COR-L47 (cell line): ENCODE measurements at regions not wholly inside any gene's neighbourhood (a gene's known extent, or its start where the extent isn't known, plus 50 kb on each side); places are given as distances from the start of the nearest gene placed in this dataset.
"Not testable (repeated sequence)": the region's sequence is repeated elsewhere in the genome, so short reads cannot be mapped to it uniquely, and the experiment has no call there.

Experiments used
- DNase-seq: peaks from one replicate; lab custom pipeline; 2025; lab: John Stamatoyannopoulos, UW

DNA sequence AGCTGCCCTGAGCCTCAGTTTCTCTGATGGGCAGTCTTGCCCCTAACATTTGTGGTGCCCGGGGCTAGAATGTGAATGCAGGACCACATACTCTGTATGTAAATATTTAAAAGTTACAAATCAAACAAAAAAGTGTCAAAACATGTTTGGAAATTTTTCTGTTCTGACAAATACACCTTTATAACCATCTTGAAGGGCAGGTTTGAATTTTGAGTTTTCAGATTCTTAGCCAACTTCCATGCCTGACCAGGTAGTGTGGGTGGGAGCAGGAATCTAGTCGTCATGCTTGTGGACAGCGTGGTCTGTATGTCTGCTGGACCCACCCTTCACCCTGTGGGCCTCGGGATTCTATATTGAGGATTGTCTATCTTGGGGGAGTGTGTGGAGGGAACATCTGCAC, 325.1 kb downstream of the SOX4 start:
- no peak for DNase-seq

GRCh38 chr6:21922086-21922485, 328.5 kb downstream of the SOX4 start:
- no peak for DNase-seq

DNA sequence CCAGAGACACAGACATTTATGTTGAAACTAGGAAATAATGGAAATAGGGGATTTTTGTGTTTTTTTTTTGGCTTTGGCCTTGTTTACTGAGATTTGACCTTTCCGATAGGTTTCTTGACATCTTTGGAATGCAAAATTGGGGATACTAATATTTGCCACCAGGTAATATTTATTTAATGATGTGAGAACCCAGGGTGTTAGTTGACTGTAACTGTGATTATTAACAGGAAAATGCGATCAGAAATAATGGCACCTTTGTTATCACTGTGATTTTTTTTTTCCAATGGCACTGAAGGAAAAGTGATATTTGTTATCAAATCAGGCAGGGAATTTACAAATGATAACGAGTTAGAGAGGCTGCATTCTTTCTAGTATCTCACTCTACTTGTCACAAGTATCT, 330.5 kb downstream of the SOX4 start:
- no peak for DNase-seq

DNA sequence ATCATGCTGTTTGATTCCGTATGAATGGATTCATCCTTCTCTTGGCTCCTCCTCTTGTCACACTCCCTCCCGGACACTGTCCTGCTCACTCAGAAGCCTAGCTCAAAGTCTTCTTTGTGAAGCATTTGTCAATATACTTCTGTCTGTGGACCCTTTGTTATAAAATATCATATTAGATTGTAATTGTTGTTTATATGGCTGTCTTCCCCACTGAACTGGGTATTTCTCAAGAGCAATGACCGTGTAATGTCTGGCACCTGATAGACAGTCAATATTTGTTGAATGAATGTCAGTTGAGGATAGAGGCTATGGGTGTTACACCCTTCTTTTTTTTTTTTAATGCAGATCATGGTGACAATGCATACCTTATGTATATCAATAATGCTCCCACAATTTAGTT, 335.3 kb downstream of the SOX4 start:
- DNase-seq = peak; percentile 29

GRCh38 chr6:21931641-21932335, 338.2 kb downstream of the SOX4 start:
- no peak for DNase-seq

GRCh38 chr6:21933351-21933750, 339.8 kb downstream of the SOX4 start:
- no peak for DNase-seq

GRCh38 chr6:21935142-21935541, 341.6 kb downstream of the SOX4 start:
- DNase-seq = no peak

- no peak for DNase-seq
Measured at GRCh38 chr6:21935561-21936028, 342.0 kb downstream of the SOX4 start.

DNA sequence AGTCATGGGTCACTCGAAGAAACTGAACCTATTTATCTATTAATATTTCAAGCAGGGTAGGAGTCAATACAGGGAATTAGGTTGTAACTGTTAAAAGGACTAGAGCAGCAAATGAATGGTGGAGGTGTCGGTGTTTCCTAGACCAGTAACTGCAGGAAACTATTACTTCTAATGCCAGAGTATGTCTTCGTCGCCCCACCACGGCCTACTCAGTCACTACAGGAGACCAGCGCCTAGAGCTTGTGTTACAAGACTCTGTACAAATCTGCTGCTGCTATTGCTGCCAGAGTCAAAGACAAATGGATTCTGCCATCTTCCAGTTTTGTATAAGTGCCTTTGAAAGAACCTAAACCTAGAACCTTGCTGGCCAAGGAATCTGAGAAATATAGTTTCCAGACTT, 343.9 kb downstream of the SOX4 start:
- no peak for DNase-seq

DNA sequence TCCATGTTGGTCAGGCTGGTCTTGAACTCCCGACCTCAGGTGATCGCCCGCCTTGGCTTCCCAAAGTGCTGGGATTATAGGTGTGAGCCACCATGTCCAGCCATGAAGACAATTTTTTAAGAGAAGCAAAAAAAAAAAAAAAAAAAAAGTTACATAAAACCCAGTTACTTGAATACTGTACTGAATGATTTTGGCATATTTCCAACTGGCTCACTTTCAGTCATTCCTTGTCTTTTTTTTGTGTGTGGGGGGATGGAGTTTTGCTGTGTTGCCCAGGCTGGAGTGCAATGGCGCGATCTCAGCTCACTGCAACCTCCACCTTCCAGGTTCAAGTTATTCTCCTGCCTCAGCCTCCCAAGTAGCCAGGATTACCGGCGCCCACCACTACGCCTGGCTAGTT, 345.5 kb downstream of the SOX4 start:
- DNase-seq = not testable (repeated sequence)

DNA sequence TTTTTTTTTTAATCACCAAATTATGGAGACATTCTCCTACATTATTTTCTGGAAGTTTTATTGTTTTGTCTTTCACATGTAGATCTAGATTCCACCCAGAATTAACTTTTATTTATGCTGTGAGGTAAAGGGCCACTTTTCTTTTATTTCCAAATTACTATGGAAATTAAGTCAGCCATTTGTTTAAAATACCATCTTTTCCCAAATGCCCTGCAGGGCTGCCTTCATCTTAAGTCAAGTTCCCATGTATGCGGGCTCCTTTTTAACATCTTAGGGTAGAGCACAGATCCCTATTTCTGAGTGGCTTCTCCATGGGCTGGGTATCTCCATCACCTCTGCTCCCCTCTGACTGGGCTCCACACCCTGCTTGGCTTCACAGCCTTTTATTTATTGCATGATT, 348.4 kb downstream of the SOX4 start:
- no peak for DNase-seq

DNA sequence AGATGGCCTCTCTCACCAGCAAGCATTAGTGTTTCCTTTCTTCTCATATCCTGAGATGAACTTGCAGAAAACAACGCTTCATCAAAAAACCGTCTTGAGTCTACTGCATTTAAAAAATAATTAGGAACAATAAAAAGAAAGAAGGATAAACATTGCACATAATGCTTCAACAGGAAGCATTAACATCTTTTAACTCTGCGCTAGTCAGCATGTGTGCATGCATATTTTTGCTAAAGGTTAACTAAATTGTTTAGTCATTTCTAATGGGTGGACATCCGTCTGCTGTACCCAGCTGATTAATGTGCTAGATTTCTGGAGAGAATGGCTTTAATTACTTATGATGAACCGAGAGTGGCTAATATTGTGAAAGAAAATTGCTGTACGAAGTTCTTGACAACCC, 349.3 kb downstream of the SOX4 start:
- DNase-seq = no peak

DNA sequence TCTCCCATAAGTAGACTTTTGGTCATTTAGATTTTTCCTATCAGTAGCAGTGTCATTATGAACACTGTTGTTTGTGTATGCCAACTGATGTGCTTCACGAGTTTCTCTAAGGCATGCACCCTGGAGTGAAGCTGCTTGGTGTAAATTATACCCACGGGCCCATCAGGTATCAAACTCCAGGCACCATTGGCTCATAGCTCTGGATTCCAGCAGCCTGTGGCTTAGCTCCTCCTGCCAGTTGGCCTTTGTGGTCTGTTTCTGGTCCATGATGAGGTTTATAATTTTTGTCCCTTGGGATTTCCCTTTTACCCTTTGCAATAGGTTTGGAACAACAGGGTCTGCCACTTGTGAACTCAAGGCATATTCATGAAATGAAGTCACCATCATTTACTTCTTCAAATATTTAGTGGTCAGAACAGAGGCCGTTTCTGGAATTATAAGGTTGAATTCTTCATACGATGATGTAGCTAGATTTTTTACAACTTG, 350.5 kb downstream of the PRL start:
- no peak for DNase-seq

DNA sequence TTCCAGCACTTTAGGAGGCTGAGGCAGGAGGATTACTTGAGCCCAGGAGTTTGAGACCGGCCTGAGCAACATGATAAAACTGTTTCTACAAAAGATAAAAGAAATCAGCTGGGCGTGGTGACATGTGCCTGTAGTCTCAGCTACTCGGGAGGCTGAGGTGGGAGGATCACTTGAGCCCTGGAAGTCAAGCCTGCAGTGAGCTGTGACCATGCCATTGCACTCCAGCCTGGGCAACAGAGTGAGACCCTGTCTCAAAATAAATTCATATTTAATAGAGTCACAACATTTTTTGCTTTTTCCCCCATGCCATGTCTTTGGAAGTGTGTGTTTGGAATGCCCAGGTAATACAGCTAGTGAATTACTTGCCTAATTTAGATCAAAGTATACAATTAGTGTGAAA, 349.6 kb downstream of the PRL start:
- DNase-seq = not testable (repeated sequence)

GRCh38 chr6:21947731-21948386, 349.0 kb downstream of the PRL start:
- no peak for DNase-seq

DNA sequence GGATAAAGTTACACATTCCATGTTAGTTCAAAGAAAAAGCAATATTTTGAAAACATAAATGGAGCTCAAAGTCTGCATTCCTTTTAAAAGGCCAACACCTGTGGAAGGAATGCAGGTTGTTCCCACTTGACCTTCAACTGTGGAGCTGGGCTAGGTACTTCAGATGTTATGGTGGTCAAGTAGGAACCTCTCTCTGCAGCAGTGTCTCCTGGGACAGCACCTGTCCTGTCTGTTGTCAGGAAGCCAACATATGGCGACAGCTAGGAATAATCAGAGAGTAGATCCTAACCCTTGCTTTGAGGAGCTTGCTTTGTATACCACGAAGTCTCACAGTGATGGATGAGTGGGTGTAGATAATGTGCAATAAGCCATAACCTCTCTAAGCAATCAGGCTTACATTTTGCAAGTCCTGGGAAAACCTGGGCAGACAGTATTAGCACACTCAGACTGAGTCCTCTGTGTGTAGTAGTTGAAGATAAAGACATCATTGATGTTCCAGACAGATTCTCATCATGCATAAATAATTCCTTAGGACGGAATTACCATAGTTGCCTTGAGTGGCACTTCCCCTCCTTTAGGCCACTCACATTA, 347.5 kb downstream of the PRL start:
- no peak for DNase-seq

DNA sequence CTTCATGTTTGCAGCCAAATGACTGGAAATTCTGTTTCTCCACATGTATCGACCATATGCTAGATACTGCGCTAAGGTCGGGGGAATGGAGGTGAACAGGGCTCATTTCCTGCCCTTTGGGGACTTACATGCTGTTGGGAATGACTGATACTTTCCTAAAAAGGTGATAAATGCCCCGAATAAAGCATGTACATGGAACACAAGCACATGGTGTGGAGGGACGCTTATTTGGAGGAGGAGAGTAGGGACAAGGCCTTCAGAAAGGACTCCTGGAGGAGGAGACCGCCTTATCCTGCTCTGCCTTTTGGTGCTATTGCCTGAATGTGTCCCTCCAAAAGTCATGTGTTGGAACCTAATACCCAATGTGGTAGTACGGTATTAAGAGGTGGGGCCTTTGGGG, 344.5 kb downstream of the PRL start:
- DNase-seq = no peak

- peak; percentile 67 for DNase-seq
Measured at GRCh38 chr6:21953831-21954801, 342.7 kb downstream of the PRL start.

DNA sequence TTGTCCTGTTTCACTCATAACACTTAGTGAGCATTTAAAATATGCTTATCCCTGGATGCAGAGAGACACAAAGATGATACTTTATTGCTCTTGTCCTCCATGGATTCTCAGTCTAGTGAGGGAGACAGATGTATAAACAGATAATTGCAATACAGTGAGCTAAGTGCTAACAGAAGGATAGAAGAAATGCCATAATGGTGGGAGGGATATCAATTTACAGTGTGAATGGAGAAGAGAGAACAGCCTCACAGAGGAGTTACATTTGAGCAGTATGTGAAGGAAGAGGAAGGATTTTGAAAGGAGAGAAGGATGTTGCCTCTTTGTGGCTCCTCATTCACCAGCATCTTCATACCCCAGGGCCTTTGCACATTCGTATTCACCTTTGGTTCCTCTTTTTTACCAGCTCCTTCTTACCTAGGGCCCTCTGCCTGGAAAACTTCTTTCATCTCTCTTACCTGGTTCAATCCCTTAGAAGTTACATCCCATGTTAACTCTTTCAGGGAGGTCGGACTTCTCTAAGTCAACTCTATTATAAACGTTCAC, 341.7 kb downstream of the PRL start:
- DNase-seq = no peak

GRCh38 chr6:21955951-21956350, 340.9 kb downstream of the PRL start:
- DNase-seq = no peak

DNA sequence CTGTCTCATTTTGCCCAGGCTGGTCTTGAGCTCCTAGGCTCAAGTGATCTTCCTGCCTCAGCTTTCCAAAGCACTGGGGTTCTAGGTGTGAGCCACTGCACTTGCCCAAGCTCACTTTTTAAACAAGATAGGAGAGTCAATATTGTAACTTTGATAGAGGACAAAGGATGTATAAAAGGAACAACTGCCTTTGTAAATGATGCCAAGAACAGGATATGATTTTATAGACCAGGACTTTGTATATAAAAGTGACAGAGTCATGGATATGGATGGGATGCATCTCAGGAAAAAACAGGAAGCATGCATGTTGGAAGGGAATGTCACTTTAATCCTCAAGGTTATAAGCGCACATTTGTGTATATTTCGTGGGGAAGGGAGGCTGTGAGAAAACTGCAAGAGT, 338.4 kb downstream of the PRL start:
- DNase-seq = no peak

DNA sequence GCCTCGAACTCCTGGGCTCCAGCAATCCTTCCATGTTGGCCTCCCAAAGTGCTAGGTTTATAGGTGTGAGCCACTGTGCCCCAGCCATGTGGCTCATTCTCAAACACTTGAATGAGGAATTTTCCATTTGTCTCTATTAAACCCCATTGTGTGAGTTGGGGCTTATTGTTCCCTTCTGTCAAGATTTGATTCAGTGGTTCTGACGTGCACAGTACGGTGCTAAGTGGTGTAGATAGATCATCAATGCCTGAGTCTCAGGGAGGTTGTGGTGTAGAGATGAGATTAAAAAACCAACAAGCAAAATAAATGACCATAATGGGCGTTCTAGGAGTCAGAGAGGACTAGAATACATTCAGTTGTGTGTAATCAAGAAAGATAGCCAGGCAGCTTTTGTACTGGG, 335.6 kb downstream of the PRL start:
- no peak for DNase-seq
